ENCODE measurements at regions not wholly inside any gene's neighbourhood (a gene's known extent, or its start where the extent isn't known, plus 50 kb on each side); places are given as distances from the start of the nearest gene placed in this dataset.
"Not testable (repeated sequence)": the region's sequence is repeated elsewhere in the genome, so short reads cannot be mapped to it uniquely, and the experiment has no call there.

- FAIRE-seq (no peak), DNase-seq (ENCODE audit: low read depth, low spot score) (no peak)
- H3K27me3 ChIP-seq (ENCODE audit: control insufficient read depth, extremely low read depth, insufficient read depth, low read length), result no peaks in the 10 kb centered on the region
- H3K4me3 ChIP-seq (ENCODE audit: control insufficient read depth in 2 of 3, extremely low read depth in 1 of 3, insufficient read depth in 2 of 3, low read depth in 1 of 3, low read length in 3 of 3), result no peak overlapping the region
- no peaks in the 10 kb centered on the region for H3K9me1 ChIP-seq (ENCODE audit: control insufficient read depth, extremely low read depth, insufficient read depth, low read length)
- H3K9me3 ChIP-seq (ENCODE audit: control insufficient read depth, low read depth, low read length), result no peaks in the 10 kb centered on the region
- no peak overlapping the region for H3K9ac ChIP-seq (ENCODE audit: control insufficient read depth, extremely low read depth, insufficient read depth, low read length)
- no peak for TF ChIP-seq EZH2 (IDR thresholded peaks at IDR 0.05; ENCODE audit: low read length)
- TF ChIP-seq, protein P1, sequence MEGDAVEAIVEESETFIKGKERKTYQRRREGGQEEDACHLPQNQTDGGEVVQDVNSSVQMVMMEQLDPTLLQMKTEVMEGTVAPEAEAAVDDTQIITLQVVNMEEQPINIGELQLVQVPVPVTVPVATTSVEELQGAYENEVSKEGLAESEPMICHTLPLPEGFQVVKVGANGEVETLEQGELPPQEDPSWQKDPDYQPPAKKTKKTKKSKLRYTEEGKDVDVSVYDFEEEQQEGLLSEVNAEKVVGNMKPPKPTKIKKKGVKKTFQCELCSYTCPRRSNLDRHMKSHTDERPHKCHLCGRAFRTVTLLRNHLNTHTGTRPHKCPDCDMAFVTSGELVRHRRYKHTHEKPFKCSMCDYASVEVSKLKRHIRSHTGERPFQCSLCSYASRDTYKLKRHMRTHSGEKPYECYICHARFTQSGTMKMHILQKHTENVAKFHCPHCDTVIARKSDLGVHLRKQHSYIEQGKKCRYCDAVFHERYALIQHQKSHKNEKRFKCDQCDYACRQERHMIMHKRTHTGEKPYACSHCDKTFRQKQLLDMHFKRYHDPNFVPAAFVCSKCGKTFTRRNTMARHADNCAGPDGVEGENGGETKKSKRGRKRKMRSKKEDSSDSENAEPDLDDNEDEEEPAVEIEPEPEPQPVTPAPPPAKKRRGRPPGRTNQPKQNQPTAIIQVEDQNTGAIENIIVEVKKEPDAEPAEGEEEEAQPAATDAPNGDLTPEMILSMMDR (optimal IDR thresholded peaks at IDR 0.05 in 1 of 3, IDR thresholded peaks at IDR 0.05 in 1 of 3, conservative IDR thresholded peaks at IDR 0.05 in 1 of 3; ENCODE audit: extremely low read depth in 1 of 3, insufficient read depth in 2 of 3, low read length in 3 of 3), result no peak
- dilution Hi-C loops (cut with MboI; ENCODE audit: extremely low pct_ligation_motif_present, low sequenced_read_pairs), result no loop called here
- H3K27ac ChIP-seq (ENCODE audit: control insufficient read depth, insufficient read depth, low read length), result no peak overlapping the region
- H2AFZ ChIP-seq (ENCODE audit: control insufficient read depth, low read length), result no peak overlapping the region
- no peaks in the 10 kb centered on the region for H3K79me2 ChIP-seq (ENCODE audit: control insufficient read depth, insufficient read depth, low read length)
- H4K20me1 ChIP-seq (ENCODE audit: control insufficient read depth, extremely low read depth, insufficient read depth, low read length), result no peaks in the 10 kb centered on the region
- H3K4me1 ChIP-seq (ENCODE audit: control insufficient read depth, extremely low read depth, insufficient read depth, low read length), result no peaks in the 10 kb centered on the region
- H3K4me2 ChIP-seq (ENCODE audit: control insufficient read depth, extremely low read depth, insufficient read depth, low read depth, low read length), result no peak overlapping the region
- no peaks in the 10 kb centered on the region for H3K36me3 ChIP-seq (ENCODE audit: control insufficient read depth in 2 of 2, extremely low read depth in 1 of 2, insufficient read depth in 2 of 2, low read length in 2 of 2)
These were observed 1312.5 kb downstream of the DSC3 start for GRCh38 chr18:29730073-29730472.

GRCh38 chr18:29726646-29727045 is 1315.9 kb downstream of the DSC3 start:
- no peaks in the 10 kb centered on the region for H3K4me1 ChIP-seq (ENCODE audit: control insufficient read depth, extremely low read depth, insufficient read depth, low read length)
- dilution Hi-C loops (cut with MboI; ENCODE audit: extremely low pct_ligation_motif_present, low sequenced_read_pairs), result no loop called here
- TF ChIP-seq EZH2 (IDR thresholded peaks at IDR 0.05; ENCODE audit: low read length), result no peak
- TF ChIP-seq, protein P1 (optimal IDR thresholded peaks at IDR 0.05 in 1 of 3, IDR thresholded peaks at IDR 0.05 in 1 of 3, conservative IDR thresholded peaks at IDR 0.05 in 1 of 3; ENCODE audit: extremely low read depth in 1 of 3, insufficient read depth in 2 of 3, low read length in 3 of 3), result no peak
- no peaks in the 10 kb centered on the region for H3K9me3 ChIP-seq (ENCODE audit: control insufficient read depth, low read depth, low read length)
- no peaks in the 10 kb centered on the region for H3K27me3 ChIP-seq (ENCODE audit: control insufficient read depth, extremely low read depth, insufficient read depth, low read length)
- FAIRE-seq (no peak), DNase-seq (ENCODE audit: low read depth, low spot score) (no peak)
- no peaks in the 10 kb centered on the region for H3K36me3 ChIP-seq (ENCODE audit: control insufficient read depth in 2 of 2, extremely low read depth in 1 of 2, insufficient read depth in 2 of 2, low read length in 2 of 2)
- no peak overlapping the region for H3K4me2 ChIP-seq (ENCODE audit: control insufficient read depth, extremely low read depth, insufficient read depth, low read depth, low read length)
- H2AFZ ChIP-seq (ENCODE audit: control insufficient read depth, low read length), result no peak overlapping the region
- H3K4me3 ChIP-seq (ENCODE audit: control insufficient read depth in 2 of 3, extremely low read depth in 1 of 3, insufficient read depth in 2 of 3, low read depth in 1 of 3, low read length in 3 of 3), result no peak overlapping the region
- no peaks in the 10 kb centered on the region for H3K9me1 ChIP-seq (ENCODE audit: control insufficient read depth, extremely low read depth, insufficient read depth, low read length)
- H3K27ac ChIP-seq (ENCODE audit: control insufficient read depth, insufficient read depth, low read length), result no peak overlapping the region
- no peaks in the 10 kb centered on the region for H4K20me1 ChIP-seq (ENCODE audit: control insufficient read depth, extremely low read depth, insufficient read depth, low read length)
- H3K9ac ChIP-seq (ENCODE audit: control insufficient read depth, extremely low read depth, insufficient read depth, low read length), result no peak overlapping the region
- H3K79me2 ChIP-seq (ENCODE audit: control insufficient read depth, insufficient read depth, low read length), result no peaks in the 10 kb centered on the region

GRCh38 chr18:29723486-29723885 is 1319.1 kb downstream of the DSC3 start:
- H3K9me1 ChIP-seq (ENCODE audit: control insufficient read depth, extremely low read depth, insufficient read depth, low read length); H2AFZ ChIP-seq (ENCODE audit: control insufficient read depth, low read length); H3K79me2 ChIP-seq (ENCODE audit: control insufficient read depth, insufficient read depth, low read length); H3K27me3 ChIP-seq (ENCODE audit: control insufficient read depth, extremely low read depth, insufficient read depth, low read length); H4K20me1 ChIP-seq (ENCODE audit: control insufficient read depth, extremely low read depth, insufficient read depth, low read length); FAIRE-seq; H3K4me1 ChIP-seq (ENCODE audit: control insufficient read depth, extremely low read depth, insufficient read depth, low read length); H3K27ac ChIP-seq (ENCODE audit: control insufficient read depth, insufficient read depth, low read length); H3K9ac ChIP-seq (ENCODE audit: control insufficient read depth, extremely low read depth, insufficient read depth, low read length); H3K4me2 ChIP-seq (ENCODE audit: control insufficient read depth, extremely low read depth, insufficient read depth, low read depth, low read length); H3K36me3 ChIP-seq (ENCODE audit: control insufficient read depth in 2 of 2, extremely low read depth in 1 of 2, insufficient read depth in 2 of 2, low read length in 2 of 2); DNase-seq (ENCODE audit: low read depth, low spot score); H3K9me3 ChIP-seq (ENCODE audit: control insufficient read depth, low read depth, low read length); H3K4me3 ChIP-seq (ENCODE audit: control insufficient read depth in 2 of 3, extremely low read depth in 1 of 3, insufficient read depth in 2 of 3, low read depth in 1 of 3, low read length in 3 of 3); dilution Hi-C loops (cut with MboI; ENCODE audit: extremely low pct_ligation_motif_present, low sequenced_read_pairs): not testable (repeated sequence)

- H2AFZ ChIP-seq (ENCODE audit: control insufficient read depth, low read length); DNase-seq (ENCODE audit: low read depth, low spot score); H3K79me2 ChIP-seq (ENCODE audit: control insufficient read depth, insufficient read depth, low read length); H3K4me2 ChIP-seq (ENCODE audit: control insufficient read depth, extremely low read depth, insufficient read depth, low read depth, low read length); H3K9me3 ChIP-seq (ENCODE audit: control insufficient read depth, low read depth, low read length); H3K9ac ChIP-seq (ENCODE audit: control insufficient read depth, extremely low read depth, insufficient read depth, low read length); H3K4me3 ChIP-seq (ENCODE audit: control insufficient read depth in 2 of 3, extremely low read depth in 1 of 3, insufficient read depth in 2 of 3, low read depth in 1 of 3, low read length in 3 of 3); FAIRE-seq; H3K27ac ChIP-seq (ENCODE audit: control insufficient read depth, insufficient read depth, low read length); H3K9me1 ChIP-seq (ENCODE audit: control insufficient read depth, extremely low read depth, insufficient read depth, low read length); H3K27me3 ChIP-seq (ENCODE audit: control insufficient read depth, extremely low read depth, insufficient read depth, low read length); dilution Hi-C loops (cut with MboI; ENCODE audit: extremely low pct_ligation_motif_present, low sequenced_read_pairs); H3K4me1 ChIP-seq (ENCODE audit: control insufficient read depth, extremely low read depth, insufficient read depth, low read length); H3K36me3 ChIP-seq (ENCODE audit: control insufficient read depth in 2 of 2, extremely low read depth in 1 of 2, insufficient read depth in 2 of 2, low read length in 2 of 2); H4K20me1 ChIP-seq (ENCODE audit: control insufficient read depth, extremely low read depth, insufficient read depth, low read length): not testable (repeated sequence)
These were observed 1326.6 kb downstream of the DSC3 start for GRCh38 chr18:29715960-29716359.

Data from keratinocyte (primary cell).